Stimulated activated CD8-positive, alpha-beta memory T cell treated with anti-CD3 and anti-CD28 coated beads, Interleukin-15, amount 100 ng/mL, for 48 hours (primary cell): ENCODE measurements at regions not wholly inside any gene's neighbourhood (a gene's known extent, or its start where the extent isn't known, plus 50 kb on each side); places are given as distances from the start of the nearest gene placed in this dataset.
"Not testable (repeated sequence)": the region's sequence is repeated elsewhere in the genome, so short reads cannot be mapped to it uniquely, and the experiment has no call there.

Source experiments
- DNase-seq, 2 donors: peaks; one replicate each; pipeline ENCODE4 v3.0.0-alpha.2; 2020; ENCODE audit warnings: low read depth in 2 of 2

DNA sequence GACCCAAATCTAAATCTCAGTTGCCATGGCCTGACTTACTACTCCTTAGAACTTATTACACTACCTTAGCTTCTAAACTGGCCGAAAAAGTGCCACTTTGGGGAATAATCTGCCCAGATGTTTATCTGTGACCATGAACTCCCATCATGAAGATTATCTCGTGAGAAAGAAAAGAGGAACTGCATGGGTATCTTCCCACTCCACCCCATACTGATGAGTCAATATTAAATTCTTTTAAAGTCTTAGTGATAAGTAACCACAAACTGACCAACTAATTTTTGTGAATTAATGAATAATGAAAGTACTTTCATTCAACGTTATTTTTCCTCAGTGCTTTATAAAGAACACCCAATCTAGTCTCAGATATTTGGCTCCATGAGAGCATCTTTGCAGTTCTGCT lies 493.5 kb downstream of the EBF1 start:
- DNase-seq, result no peak

- no peak for DNase-seq
Measured at GRCh38 chr5:158602981-158603380, 496.7 kb downstream of the EBF1 start.

- no peak for DNase-seq
Measured at GRCh38 chr5:158601118-158601517, 498.6 kb downstream of the EBF1 start.

GRCh38 chr5:158600679-158601078 lies 499.0 kb downstream of the EBF1 start:
- DNase-seq, result no peak

- DNase-seq, result no peak
Measured at GRCh38 chr5:158599157-158599556, 500.6 kb downstream of the EBF1 start.

DNA sequence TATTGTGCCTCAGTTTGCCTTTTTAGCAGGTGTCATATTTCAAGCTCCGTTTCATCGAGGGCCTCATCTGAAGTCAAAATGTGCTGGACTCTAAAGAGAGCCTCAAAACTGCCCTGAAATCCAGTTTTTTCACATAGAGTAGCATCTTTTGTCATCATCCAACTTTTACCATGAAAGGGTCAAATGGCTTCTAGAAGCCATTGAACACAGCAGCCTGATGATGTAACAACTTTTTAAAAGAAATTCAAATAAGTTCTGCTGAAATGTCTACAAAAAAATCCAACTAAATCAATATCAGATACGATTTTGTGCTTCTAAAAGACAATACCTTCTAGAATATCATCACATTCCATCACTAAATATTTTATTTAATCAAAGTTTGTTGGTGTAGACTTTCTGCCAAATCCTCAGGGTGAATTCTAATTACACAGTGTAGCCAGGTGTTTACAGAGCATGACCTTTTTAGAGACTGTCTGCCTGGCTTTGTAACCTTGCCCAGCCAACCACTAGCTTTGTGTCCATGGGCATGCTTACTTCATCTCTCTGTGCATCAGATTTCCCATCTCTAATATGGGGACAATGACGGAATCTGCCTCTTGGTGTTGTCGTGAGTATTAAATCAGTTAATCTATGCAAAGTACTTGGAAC lies 505.0 kb downstream of the EBF1 start:
- no peak for DNase-seq

DNA sequence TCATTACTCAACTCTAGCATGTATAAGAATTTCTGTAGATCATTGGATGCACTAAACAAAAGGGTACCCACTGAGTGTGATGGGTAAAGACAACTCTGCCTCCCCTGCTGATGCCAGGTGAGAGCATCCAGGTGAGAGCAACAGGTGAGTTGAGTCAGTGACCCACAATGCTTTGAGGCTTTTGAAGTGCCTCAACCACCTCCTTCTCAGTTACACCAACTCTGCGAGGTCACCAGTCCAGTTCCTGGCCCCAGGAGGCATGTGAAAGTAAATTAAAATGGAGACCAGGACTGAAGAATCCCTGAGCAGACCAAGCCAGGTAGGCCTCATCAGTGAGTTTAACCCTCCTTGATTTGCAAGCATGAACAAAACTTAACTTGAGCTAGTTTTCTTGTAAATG lies 505.8 kb downstream of the EBF1 start:
- no peak for DNase-seq

DNA sequence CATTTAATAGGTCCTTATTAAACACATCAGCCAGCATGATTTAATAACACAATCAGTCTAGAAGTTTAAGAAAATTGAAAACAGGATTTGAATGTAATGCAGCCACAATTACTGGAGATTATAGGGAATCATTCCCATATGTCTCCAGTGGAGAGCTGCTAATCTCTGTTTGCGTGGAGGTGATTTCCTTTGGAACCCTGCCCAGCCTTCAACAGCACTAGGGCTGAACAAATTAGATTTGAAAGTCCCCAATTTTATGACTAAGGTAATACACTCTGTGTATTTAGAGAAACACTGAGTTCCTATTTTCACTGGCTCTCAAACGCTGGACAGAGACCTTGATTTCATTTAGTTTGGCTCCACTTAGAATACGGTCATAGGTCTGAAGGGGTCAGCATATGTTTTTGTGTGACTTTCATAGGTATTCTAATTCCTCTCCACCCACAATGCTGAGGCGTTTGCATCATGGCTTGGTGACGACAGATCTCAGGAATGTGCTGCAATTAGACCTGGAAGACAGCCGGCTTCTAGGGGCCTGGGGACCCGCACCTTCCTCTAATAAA lies 508.3 kb downstream of the EBF1 start:
- no peak for DNase-seq

GRCh38 chr5:158590746-158591300 lies 508.9 kb downstream of the EBF1 start:
- no peak for DNase-seq

GRCh38 chr5:158589939-158590338 lies 509.8 kb downstream of the EBF1 start:
- DNase-seq, result no peak

- no peak for DNase-seq
Measured at GRCh38 chr5:158588617-158589016, 511.1 kb downstream of the EBF1 start.

GRCh38 chr5:158586054-158586453 lies 513.7 kb downstream of the EBF1 start:
- DNase-seq, result no peak

DNA sequence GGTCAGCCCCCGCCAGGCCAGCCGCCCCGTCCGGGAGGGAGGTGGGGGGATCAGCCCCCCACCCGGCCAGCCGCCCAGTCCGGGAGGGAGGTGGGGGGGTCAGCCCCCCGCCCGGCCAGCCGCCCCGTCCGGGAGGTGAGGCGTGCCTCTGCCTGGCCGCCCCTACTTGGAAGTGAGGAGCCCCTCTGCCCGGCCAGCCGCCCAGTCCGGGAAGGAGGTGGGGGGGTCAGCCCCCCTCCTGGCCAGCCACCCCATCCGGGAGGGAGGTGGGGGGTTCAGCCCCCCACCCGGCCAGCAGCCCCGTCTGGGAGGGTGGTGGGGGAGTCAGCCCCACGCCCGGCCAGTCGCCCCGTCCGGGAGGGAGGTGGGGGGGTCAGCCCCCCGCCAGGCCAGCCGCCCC lies 517.0 kb downstream of the EBF1 start:
- DNase-seq, result not testable (repeated sequence)

GRCh38 chr5:158573829-158574228 lies 525.9 kb downstream of the EBF1 start:
- no peak for DNase-seq

GRCh38 chr5:158570502-158570901 lies 529.2 kb downstream of the EBF1 start:
- DNase-seq, result no peak

DNA sequence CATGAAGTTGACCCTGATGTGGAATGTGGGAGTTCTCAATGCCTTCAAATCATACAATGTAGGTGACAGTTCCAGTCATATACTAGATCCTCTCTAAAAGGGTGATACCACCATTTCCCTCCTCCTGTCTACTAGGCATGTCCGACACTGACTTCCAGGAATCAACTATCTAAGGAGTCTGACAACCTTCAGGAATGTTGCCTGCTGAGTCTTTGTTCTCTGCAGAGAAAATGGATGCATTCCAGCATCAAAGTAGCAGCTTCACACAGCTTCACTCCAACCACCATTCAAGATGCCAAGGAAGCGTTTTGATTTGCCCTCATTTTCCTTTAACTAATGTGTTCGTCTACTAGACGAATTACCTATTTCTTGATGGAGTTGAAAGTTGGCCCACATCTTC lies 530.2 kb downstream of the EBF1 start:
- DNase-seq, result no peak

DNA sequence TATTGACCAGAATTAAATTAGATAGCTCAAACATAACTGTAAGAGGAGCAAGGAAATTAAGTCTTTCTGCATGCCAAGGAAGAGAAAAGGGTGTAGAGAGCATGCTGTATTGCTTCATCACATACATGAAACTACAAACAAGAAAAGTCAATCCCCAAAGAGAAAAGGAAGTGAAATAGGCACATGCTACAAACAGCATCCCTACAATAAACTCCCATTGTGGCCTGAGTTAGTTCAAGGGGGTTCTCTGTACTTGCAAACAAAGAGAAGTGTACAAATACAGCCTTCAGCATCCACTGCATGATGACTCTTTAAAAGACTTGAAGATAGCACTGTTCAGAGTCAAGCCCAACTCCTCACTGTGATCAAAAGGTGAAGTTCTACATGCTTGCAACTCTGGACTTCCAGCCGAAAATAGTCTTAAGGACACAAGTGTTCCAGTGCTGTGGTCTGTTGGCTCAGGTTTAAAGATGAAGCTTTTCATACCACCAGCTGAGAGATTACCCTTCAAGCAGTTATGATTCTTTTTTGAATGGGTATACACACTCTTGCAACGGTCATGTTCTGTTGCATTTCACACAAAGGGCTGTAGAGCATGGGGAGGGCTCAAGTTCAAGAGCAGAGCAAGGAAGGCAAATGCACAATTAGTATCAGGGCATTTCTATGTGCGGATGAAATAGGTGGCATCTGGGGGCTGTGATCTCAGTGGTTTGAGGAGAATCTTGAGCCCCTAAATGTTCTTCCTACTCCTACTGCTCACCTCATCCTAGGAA lies 534.5 kb downstream of the EBF1 start:
- no peak for DNase-seq

- no peak for DNase-seq
Measured at GRCh38 chr5:158563760-158564390, 535.8 kb downstream of the EBF1 start.

GRCh38 chr5:158561562-158562190 lies 538.0 kb downstream of the EBF1 start:
- no peak for DNase-seq

DNA sequence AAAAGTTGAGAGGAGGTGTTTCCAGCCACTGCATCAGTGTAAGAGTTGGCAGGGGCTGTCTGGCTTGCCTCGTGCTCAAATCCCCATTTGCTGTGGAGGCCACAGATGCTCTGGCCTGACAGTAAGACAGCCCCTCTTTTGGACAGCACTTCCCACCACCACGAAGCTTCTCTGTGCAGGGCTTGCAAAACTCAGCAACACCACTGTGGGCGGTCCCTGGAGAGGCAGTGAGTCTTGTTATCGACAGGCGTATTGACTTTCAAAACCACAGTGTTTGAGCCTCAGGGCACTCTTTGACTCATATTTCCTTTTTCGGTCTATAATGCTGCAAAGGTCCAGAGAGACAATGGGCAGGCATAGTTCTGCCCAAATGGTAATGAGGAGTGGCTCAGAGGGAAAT lies 539.5 kb downstream of the EBF1 start:
- DNase-seq, result no peak

DNA sequence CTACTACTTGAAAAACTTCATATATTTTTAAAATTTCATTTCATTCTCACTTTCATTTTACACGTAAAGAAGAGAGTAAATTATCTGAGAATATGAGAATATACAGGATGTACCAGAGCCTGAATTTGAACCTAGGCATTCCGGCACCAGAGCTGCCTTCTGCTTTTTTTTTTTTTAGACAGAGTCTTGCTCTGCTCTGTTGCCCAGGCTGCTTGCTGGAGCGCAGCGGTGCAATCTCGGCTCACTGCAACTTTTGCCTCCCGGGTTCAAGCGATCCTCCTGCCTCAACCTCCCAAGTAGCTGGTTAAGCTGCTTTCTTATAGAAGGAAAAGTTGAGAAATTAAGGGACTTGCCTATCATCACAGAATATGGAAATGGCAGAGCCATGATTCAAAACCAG lies 540.1 kb downstream of the EBF1 start:
- DNase-seq, result no peak

DNA sequence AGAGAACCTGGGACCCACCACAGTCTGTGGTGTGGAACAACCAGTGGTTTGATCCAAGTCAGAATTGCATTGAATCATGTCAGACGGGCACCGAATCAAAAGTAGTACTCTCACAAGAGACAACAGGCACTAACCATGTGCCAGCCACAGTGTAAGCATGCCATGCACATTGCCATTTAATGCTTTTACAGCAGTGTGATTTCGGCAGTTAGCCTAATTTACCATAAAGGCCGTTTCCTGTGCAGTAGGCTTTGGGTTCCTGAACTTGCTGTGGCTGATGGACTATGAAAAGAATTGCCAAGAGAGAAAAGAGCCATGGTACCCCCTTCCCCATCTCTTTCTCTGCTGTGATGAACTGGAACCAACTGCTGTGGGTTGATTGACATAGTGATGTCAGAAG lies 540.6 kb downstream of the EBF1 start:
- no peak for DNase-seq
